Activated T-cell treated with anti-CD3 and anti-CD28 coated beads for 24 hours (primary cell): ENCODE measurements at regions not wholly inside any gene's neighbourhood (a gene's known extent, or its start where the extent isn't known, plus 50 kb on each side); places are given as distances from the start of the nearest gene placed in this dataset.

Experiments
- DNase-seq: peaks from one replicate; pipeline ENCODE4 v3.0.0-alpha.2; 2020; ENCODE audit warnings: low read depth

DNA sequence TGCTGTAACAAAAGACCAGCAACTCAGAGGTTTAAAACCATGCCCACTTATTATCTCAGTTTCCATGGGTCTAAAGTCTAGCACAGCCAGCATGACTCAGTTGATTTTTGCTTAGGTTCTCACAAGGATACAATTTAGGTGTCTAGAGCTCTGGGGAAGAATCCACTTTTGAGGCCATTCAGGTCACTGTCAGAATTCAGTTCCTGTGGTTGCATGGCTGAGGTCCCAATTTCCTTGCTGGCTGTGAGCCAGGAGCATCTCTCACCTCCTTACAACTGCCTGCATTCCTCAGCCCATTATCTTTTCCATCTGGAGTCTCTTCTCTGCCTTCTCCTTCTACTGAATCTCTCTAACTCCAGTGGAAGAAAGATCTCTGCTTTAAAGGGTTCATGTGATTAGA, 240.5 kb upstream of the CFAP20DC start:
- DNase-seq: no peak

DNA sequence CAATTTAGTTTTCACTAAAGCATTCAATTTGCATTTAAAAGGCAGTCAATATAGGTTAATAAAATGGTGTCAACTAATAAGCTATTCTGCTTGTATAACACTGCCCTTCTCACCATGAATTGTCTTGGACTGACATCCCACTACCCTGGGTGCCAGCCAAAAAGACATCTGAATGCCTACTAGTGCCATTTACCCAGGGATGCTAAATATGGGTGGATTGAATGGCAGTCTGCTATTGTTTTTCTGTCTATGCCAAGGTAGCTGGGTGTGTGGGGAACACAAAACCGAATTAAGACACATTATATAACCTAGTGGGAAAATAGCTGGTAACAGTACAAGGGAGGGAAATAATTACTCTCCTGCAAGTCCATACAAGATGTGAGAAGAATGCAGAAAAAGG, 240.0 kb upstream of the CFAP20DC start:
- no peak for DNase-seq

GRCh38 chr3:59288951-59289350, 239.1 kb upstream of the CFAP20DC start:
- DNase-seq: no peak

GRCh38 chr3:59286791-59287531, 237.1 kb upstream of the CFAP20DC start:
- peak; percentile 2 for DNase-seq

DNA sequence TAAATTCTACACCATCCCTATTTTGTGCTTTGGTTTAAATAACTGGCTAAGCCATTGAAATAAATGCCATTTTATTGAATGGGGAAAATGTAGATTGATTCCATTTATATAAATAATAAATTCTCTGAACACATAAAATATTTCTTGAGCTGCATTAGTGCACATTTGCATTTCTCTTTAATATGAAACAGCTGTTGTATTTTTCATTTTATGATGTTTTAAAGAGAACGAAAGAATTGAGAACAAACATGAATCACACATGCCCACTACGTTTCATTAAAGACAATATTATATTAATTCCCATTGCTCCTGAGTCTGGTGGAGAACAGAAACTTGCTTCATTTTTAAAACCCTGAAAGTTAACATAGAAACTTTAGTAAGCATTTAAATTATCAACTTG, 235.7 kb upstream of the CFAP20DC start:
- DNase-seq: no peak

- no peak for DNase-seq
Measured at GRCh38 chr3:59284926-59285325, 235.1 kb upstream of the CFAP20DC start.

DNA sequence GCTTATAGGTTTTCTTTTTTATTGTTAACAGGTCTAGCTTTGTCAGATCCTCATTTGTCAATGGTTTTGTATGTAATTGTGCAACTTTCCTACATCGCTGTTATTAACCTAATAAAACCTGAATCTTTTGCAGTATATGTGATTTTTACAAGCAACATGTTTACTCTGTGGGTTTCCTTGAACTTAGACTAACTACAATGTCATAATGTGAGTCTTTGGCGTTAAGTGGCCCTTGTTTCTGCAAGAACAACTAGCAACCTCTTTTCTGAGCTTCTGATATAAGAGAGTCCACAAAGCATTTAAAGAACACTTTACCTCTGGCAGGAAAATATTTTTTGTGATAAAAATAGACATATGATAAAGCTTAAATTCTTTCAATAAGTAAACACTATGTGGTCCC, 230.3 kb upstream of the CFAP20DC start:
- DNase-seq: no peak

DNA sequence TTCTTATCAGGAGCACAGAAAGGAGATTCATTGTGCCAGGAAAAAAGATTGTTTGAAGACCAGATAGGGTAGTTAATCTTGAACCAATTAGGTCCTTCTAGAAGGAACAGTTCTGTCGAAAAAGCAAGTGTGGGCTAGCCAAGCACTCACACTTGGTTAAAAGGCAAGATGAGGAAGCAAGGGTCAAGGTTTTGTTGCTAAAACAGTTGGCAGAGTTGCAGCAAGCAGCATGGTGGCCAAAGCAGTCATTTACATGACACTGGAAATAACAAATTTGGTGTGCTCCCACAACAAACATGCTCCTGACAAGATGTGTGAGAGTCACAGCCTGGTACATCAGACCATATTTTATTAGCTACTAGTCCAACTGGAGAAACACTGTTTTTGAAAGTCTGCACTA, 228.0 kb upstream of the CFAP20DC start:
- DNase-seq: no peak

GRCh38 chr3:59277201-59277600, 227.4 kb upstream of the CFAP20DC start:
- DNase-seq: no peak

GRCh38 chr3:59273976-59274375, 224.2 kb upstream of the CFAP20DC start:
- no peak for DNase-seq

GRCh38 chr3:59271971-59272370, 222.1 kb upstream of the CFAP20DC start:
- DNase-seq: no peak

GRCh38 chr3:59270921-59271320, 221.1 kb upstream of the CFAP20DC start:
- no peak for DNase-seq

DNA sequence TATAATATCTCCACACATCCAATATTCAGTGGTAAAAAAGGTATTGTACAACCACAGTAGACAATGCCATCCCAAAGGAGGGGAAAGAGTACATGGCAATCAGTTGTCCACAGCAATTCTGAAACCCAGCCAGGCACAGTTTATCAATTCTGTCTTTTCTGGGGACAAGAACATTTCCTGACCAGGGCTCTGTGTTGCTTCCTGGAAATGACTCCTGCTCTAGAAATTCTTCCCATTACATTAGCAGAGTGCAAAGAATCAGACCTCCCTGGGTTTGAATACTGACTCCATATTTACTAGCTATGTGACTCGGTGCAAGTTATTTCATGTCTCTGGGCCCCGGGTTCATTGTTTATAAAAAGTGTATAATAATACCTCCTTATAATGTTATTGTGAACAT, 220.4 kb upstream of the CFAP20DC start:
- DNase-seq: no peak

- no peak for DNase-seq
Measured at GRCh38 chr3:59268170-59268569, 218.3 kb upstream of the CFAP20DC start.

DNA sequence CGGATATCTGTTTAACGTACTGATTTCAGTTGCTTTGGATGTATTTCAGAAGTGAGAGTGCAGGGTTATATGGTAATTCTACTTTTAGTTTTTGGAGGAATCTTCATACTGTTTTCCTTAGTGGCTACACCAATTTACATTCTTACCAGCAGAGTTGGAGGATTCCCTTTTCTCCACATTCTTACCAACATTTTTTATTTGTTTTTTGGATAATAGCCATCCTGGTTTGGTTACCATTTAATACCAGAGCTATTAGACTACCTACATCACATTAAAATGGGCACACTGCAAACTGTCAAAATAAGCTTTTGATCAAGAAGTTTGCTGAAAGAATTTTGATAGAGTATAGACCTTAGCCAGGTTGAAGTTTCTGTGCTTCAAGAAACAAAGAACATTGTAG, 217.2 kb upstream of the CFAP20DC start:
- DNase-seq: no peak

DNA sequence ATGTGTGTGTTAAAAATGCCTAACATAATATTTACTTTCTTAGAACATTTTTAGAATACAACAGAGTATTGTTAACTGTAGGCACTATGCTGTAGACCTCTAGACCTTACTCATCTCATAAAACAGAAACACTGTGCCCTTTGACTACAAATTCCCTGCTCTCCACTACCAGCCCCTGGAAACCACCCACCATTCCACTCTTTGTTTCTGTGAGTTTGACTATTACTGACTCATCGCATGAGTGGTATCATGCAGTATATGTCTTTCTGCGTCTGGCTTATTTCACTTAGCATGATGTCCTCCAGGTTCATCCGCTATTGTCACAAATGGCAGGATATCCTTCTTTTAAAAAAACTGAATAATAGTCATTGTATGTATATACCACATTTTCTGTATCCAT, 216.7 kb upstream of the CFAP20DC start:
- DNase-seq: no peak

GRCh38 chr3:59265566-59265965, 215.7 kb upstream of the CFAP20DC start:
- no peak for DNase-seq

DNA sequence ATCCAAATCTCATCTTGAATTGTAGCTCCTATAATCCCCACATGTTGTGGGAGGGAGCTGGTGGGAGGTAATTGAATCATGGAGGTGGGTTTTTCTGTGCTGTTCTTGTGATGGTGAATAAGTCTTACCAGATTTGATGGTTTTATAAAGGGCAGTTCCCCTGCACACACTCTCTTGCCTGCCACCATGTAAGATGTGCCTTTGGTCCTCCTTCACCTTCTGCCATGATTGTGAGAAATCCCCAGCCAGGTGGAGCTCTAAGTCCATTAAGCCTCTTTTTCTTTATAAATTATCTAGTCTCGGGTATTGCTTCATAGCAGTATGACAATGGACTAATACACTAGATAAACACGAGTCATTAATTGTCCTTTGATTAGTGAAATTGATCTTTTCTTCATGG, 214.5 kb upstream of the CFAP20DC start:
- DNase-seq: no peak

GRCh38 chr3:59263152-59263551, 213.3 kb upstream of the CFAP20DC start:
- no peak for DNase-seq

- DNase-seq: no peak
Measured at GRCh38 chr3:59262076-59262498, 212.3 kb upstream of the CFAP20DC start.

GRCh38 chr3:59261009-59261408, 211.2 kb upstream of the CFAP20DC start:
- no peak for DNase-seq

- DNase-seq: no peak
Measured at GRCh38 chr3:59258550-59259260, 208.9 kb upstream of the CFAP20DC start.

DNA sequence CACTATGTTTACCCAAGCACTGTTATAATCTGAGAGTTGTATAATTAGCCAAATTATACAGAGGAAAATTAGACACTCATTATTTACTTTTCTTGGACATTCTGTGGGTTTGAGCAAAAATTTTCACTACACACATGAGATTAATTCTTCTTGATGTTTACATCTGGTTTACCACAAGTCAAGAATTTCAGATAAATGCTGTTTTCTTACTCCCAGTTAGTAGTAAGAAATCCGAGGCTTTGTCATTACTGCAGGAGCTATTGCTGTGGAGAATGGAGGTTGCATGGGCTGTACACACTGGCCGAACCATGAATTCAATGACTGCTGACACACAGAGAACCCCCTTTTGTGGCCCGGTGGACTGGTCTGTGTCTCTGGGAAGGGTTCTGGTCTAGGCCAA, 207.7 kb upstream of the CFAP20DC start:
- DNase-seq: no peak

DNA sequence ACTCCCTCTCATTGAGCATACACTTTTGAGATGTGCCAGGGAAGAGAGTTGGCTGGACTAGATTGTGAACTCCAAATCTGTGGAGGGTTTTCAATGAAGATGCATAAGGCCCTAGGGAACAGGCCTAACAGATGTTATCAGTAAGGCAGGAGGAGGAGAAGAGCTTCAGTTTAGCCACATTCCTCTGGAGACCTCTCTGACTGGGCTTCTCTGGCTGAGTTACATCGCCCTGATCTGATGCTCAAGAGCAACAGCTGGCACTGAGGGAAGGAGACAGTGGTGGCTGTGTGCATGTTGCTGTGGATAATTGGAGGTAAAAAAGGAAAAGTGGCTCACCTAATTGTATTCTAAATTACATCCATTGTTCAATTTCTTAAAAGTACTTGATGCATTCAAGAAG, 206.4 kb upstream of the CFAP20DC start:
- no peak for DNase-seq
